NCI-H446 treated with DMSO at 0.1 percent for 48 hours (cell line): ENCODE measurements at regions not wholly inside any gene's neighbourhood (a gene's known extent, or its start where the extent isn't known, plus 50 kb on each side); places are given as distances from the start of the nearest gene placed in this dataset.

Experiments used
- DNase-seq: peaks from one replicate; lab custom pipeline; 2025; lab: John Stamatoyannopoulos, UW

GRCh38 chr1:184219414-184219813 lies 167.4 kb upstream of the C1orf21 start:
- DNase-seq, result no peak

GRCh38 chr1:184219883-184220282 lies 166.9 kb upstream of the C1orf21 start:
- DNase-seq, result no peak

DNA sequence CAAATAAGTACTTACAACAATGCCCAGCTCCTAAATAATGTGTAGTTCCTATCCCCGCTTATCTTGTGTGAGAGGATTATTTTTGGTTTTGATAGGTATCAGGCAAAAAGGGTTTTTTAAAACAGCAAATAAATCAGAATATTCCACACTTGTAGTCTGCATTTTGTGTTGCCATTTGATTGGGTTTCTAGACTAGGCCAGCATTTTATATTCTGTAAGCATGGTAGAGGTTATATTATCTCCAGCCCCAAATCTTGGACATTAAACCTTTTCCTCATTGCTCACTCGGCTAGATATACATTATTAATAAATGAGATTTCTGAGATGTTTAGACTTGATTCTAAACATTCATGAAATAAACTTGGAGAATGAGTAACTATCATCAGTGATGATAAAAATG lies 165.7 kb upstream of the C1orf21 start:
- DNase-seq, result no peak

GRCh38 chr1:184222652-184223052 lies 164.2 kb upstream of the C1orf21 start:
- no peak for DNase-seq

- no peak for DNase-seq
Observed at GRCh38 chr1:184223216-184223615, 163.6 kb upstream of the C1orf21 start.

DNA sequence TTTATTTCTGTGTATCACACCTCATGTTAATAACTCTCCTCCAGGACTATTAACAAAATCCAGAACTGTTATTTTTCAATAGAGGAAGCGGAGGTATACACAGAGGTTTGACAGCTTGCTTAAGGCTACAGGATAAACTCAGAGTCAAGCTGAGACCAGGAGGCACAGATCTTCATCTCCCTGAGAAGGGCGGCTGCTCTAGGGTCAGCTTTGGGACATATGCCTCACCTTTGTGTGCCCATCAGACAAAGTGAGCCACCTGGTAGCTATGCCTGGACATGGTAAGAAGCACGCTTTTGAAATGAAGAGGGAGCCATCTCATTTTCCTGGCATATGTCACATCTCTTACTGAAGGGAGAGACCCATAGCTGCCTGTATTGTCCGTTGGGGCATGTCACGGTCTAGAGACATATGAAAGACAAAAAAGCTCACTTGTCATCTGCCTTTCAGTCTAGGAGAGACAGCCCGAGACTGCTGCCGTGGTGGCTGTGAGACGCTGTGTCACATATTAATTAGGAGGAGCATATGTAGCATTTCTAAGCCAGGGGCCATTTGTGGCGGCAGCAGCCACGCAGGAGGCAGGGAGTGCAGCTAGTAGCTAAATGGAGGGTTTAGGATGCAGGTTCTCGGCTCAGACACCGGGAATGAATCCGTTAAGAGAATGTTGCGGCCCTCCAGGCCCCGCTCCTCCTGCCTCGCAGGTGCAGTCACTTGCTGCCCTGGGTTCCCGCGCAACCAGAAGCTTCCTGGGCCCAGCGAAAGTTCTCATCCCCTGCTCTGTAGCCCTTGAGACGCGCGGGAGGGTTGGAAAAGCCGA lies 161.3 kb upstream of the C1orf21 start:
- DNase-seq, result no peak

- DNase-seq, result no peak
Observed at GRCh38 chr1:184226100-184226487, 160.7 kb upstream of the C1orf21 start.

DNA sequence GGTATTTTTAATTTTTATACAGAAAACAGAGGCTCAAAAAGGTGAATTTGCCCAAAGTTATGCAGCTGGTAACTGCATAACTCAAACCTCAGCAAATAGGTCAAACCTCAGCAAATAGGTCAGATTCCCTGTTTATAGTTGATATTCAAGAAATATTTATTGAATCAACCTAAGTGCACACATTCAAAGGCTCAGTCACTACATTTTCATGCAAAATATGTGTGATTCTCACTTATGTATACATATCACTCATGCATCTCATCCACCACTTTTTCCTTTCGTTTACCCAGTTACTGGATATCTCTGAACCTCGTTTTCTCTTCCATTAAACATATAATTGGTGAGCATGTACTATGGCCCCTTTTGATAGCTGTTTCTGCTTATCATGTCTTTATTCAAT lies 158.3 kb upstream of the C1orf21 start:
- no peak for DNase-seq

DNA sequence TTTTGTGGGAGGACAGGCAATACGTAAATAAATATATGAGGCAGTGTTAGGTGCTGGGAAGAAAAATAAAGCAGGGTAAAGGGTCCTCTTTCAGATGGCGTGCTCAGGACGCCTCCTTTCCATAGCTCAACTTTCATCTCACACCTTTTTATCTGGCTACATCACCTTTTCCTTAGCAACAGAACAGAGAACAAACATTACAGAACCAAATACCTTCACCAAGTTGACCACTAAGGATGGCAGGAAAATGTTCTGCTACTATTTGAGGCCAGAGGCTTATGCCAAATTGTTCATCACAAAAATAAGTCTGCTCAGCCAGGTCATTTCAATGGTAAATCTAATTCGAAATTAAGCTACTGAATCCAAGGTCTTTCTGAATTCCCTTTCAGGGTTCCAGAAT lies 149.2 kb upstream of the C1orf21 start:
- no peak for DNase-seq

DNA sequence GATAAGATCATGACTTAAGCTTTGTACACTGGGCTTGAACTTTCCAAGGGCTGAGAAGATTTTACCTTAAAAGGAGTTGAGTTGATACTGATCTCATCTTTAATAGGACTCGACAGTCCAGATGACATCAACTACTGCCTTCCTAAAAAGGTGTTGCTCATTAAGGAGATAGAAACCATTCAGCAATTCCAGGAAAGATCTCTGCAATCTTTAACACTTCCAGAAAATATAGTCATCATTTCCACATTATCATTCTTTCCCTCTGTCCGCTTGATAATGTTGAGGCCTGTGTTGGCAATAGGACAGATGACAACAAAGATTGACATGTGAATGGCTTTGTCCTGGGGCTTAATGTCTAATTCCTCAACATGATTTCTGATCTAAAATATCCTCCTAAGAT lies 145.4 kb upstream of the C1orf21 start:
- DNase-seq, result no peak

DNA sequence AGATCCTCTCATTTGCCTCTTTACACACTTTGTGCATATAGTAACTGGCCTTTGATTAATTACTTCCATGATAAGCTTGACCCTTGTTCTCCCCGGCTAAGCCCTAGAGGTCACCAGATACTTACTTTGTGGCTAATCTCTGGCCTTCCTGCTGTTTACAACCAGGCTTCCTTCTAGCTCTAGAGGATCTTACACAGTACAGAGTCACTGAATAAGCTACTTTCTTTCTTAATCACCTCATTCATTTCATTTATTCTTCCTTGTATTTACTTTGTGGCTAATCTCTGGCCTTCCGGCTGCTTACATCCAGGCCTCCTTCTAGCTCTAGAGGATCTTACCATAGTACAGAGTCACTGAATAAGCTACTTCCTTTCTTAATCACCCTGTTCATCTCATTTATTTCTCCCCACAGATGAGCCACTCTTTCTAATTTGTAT lies 144.3 kb upstream of the C1orf21 start:
- DNase-seq, result no peak

- DNase-seq, result no peak
Observed at GRCh38 chr1:184244962-184245361, 141.9 kb upstream of the C1orf21 start.

- no peak for DNase-seq
Observed at GRCh38 chr1:184247671-184248070, 139.2 kb upstream of the C1orf21 start.

- DNase-seq, result no peak
Observed at GRCh38 chr1:184253921-184254320, 132.9 kb upstream of the C1orf21 start.

GRCh38 chr1:184254849-184255248 lies 132.0 kb upstream of the C1orf21 start:
- no peak for DNase-seq

- DNase-seq, result no peak
Observed at GRCh38 chr1:184255560-184255959, 131.3 kb upstream of the C1orf21 start.

DNA sequence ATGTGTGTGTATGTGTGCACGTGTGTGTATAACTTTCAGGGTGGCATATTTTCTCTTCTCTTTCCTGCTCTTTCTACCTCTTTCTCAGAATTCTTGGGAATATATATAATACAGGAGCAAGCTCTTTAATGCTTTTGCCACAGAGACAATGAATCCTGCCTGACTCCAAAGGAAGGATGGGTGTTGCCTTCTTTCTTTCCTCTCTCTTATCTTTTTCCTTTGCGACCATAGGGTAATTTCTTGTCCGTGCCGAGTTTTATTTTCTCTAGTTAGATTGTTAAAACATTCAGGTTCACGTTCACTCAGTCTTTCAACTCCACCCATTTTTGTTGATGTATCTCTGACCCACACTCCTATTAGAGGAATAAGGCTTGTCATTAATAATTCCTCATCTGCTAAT lies 129.0 kb upstream of the C1orf21 start:
- no peak for DNase-seq

DNA sequence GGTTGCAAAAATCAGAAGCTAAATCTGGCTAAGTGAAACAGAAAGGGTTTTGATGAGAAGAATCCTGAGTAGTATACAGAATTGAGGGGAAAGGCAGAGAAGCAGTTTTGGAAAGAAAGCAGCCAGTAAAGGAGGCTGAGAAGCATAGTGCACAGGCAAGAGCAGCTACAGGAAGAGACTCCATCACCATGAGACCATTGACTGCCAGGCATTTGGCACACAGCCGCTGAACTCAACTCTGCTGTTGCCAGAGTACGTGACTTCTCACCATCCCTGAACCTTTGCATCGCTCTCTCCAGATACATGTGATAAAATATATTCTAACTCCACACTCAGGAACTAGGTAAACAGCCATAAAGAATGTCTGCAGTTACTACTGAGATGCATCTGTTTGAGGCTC lies 128.3 kb upstream of the C1orf21 start:
- no peak for DNase-seq

DNA sequence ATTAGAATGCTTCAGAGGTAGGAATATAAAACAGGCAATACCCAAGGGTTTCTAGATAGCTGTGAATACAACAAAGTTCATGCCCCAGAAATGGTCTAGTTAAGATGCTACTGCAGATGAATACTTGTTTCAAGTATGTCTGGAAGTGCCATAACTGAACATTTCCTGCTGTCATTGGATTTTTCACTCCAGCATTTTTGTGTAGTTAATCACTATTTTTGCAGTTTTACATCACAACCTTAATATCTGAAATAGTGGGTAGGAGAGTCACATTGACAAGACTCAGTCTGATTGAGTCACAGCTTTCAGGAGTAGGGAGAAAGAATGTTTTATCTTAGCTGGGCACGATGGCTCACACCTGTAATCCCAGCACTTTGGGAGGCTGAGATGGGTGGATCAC lies 126.4 kb upstream of the C1orf21 start:
- no peak for DNase-seq

- DNase-seq, result no peak
Observed at GRCh38 chr1:184262109-184262508, 124.7 kb upstream of the C1orf21 start.

DNA sequence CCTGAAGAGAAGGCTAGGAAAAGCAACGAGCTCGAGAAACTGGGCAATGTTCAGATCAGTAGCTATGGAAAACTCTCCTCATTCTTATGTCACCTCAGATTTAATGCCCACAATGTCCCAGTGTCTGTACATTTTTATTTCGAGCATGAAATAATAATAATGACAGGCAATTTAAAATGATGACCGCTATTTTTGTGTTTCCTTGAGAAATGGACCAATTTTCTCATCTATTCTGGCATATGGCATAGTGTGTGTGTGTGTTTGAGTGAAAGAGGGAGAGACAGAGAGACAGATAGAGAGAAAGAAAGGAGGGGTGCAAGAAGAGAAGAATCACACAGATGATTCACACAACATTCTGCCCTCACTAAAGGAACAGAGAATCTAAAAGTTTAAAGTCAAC lies 119.1 kb upstream of the C1orf21 start:
- no peak for DNase-seq

GRCh38 chr1:184270556-184270955 lies 116.3 kb upstream of the C1orf21 start:
- DNase-seq, result no peak

DNA sequence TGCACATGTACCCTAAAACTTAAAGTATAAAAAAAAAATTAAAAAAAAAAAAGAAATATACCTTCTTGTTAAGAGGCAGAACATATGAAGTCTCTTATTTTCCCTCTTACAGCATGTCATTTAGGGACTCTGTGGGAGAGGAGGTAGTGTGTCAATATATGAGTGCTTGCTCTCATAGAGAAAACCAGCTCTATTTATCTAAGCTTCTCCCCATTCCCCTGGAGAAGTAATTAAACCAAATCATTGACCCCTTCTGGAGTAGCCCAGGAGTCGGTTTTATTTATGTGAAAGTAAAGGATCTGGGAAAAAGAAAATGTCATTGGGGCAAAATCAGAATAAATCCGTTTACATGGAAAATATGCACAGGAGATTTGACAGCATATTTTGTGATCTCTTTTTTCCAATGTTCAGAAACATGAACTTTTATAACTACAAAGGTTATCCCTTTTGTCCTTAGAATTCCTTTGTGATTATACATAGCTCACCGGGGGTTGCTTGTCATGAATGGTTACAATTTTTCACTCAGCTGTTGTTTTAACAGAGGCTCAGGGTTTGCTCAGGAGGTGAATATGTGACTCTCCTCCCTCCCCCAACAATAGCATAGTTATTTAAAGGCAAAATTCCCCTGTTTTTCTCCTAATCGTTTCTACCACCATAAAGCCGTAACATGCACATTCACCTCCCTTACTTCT lies 114.5 kb upstream of the C1orf21 start:
- no peak for DNase-seq

DNA sequence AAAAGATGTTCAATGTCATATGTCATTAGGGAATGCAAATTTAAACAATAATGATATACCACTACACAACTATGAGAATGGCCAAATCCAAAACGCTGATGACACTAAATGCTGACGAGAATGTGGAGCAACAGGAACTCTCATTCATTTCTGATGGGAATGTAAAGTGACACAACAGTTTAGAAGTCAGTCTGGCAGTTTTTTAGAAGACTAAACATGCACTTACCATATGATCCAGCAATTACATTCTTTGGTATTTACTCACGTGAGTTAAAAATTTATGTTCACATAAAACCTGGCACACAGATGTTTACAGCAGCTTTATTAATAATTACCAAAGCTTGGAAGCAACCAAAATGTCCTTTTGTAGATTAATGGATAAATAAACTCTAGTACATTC lies 110.4 kb upstream of the C1orf21 start:
- no peak for DNase-seq
